ENCODE measurements at regions not wholly inside any gene's neighbourhood (a gene's known extent, or its start where the extent isn't known, plus 50 kb on each side); places are given as distances from the start of the nearest gene placed in this dataset.
A peak's percentile ranks its signal among the peaks of the same experiment; 100 is the strongest.

- DNase-seq: peak; percentile 88
Measured at GRCh38 chr12:124392667-124393413, 97.9 kb downstream of the RFLNA start.

- DNase-seq: peak; percentile 47
Measured at GRCh38 chr12:124392271-124392666, 97.4 kb downstream of the RFLNA start.

- peak; percentile 26 for DNase-seq
Measured at GRCh38 chr12:124391340-124392261, 96.7 kb downstream of the RFLNA start.

GRCh38 chr12:124390442-124391097 is 95.7 kb downstream of the RFLNA start:
- no peak for DNase-seq

- DNase-seq: no peak
Measured at GRCh38 chr12:124389725-124390441, 95.0 kb downstream of the RFLNA start.

- peak; percentile 48 for DNase-seq
Measured at GRCh38 chr12:124389138-124389724, 94.3 kb downstream of the RFLNA start.

- DNase-seq: peak; percentile 52
Measured at GRCh38 chr12:124388679-124389137, 93.8 kb downstream of the RFLNA start.

- DNase-seq: no peak
Measured at GRCh38 chr12:124388038-124388671, 93.3 kb downstream of the RFLNA start.

- no peak for DNase-seq
Measured at GRCh38 chr12:124387528-124387911, 92.6 kb downstream of the RFLNA start.

- no peak for DNase-seq
Measured at GRCh38 chr12:124386661-124387527, 92.0 kb downstream of the RFLNA start.

- no peak for DNase-seq
Measured at GRCh38 chr12:124386059-124386458, 91.2 kb downstream of the RFLNA start.

GRCh38 chr12:124385219-124385969 is 90.5 kb downstream of the RFLNA start:
- DNase-seq: no peak

GRCh38 chr12:124384299-124384894 is 89.5 kb downstream of the RFLNA start:
- DNase-seq: no peak

- no peak for DNase-seq
Measured at GRCh38 chr12:124383028-124383427, 88.1 kb downstream of the RFLNA start.

GRCh38 chr12:124381456-124382296 is 86.8 kb downstream of the RFLNA start:
- DNase-seq: no peak

GRCh38 chr12:124380796-124381455 is 86.0 kb downstream of the RFLNA start:
- DNase-seq: no peak

- no peak for DNase-seq
Measured at GRCh38 chr12:124379938-124380754, 85.3 kb downstream of the RFLNA start.

All from DMS79 (cell line).